Left ventricle myocardium inferior (tissue), 1 donor: ENCODE measurements at regions not wholly inside any gene's neighbourhood (a gene's known extent, or its start where the extent isn't known, plus 50 kb on each side); places are given as distances from the start of the nearest gene placed in this dataset.

Experiments used
- DNase-seq: peaks from one replicate; pipeline ENCODE4 v3.0.0-alpha.2; 2020
- H3K27ac ChIP-seq: fragments of 200-600 bp; replicated peaks from 2 replicates; pipeline ENCODE4 v1.8.0; 2021
- H3K27me3 ChIP-seq: fragments of 200-600 bp; 2 replicates; pipeline ENCODE4 v1.8.0; 2021; ENCODE audit warnings: low read depth
- H3K36me3 ChIP-seq: fragments of 200-600 bp; 2 replicates; pipeline ENCODE4 v1.8.0; 2021
- H3K4me1 ChIP-seq: fragments of 200-600 bp; 2 replicates; pipeline ENCODE4 v1.8.0; 2021
- H3K4me3 ChIP-seq: fragments of 200-600 bp; 2 replicates; pipeline ENCODE4 v1.8.0; 2021; ENCODE audit warnings: mild to moderate bottlenecking, moderate library complexity
- H3K9me3 ChIP-seq: fragments of 200-600 bp; replicated peaks from 2 replicates; pipeline ENCODE4 v1.8.0; 2021
- CTCF ChIP-seq: fragments of 200-600 bp; IDR thresholded peaks from 2 replicates; pipeline ENCODE4 v1.8.0; 2021; ENCODE audit warnings: antibody characterized with exemption, mild to moderate bottlenecking, borderline replicate concordance
- intact Hi-C: fragments of 100-400 bp; cut with micrococcal nuclease; formaldehyde crosslinking; loops from one replicate; pipeline ENCODE4 v1.11.0; 2022
- donor health status: DM: no; HTN: yes; CAD: no; lungs with severe emphysema.

GRCh38 chr22:48422900-48423480 is 1404.7 kb downstream of the BRD1 start:
- H3K9me3 ChIP-seq, result no peaks in the 10 kb centered on the region
- intact Hi-C loops, result no loop called here
- no peak for TF ChIP-seq CTCF
- no peak overlapping the region for H3K27ac ChIP-seq
- no peak for DNase-seq
- no peak overlapping the region for H3K4me3 ChIP-seq
- H3K4me1 ChIP-seq, result no peaks in the 10 kb centered on the region
- peaks cover 88% of the 10 kb centered on the region for H3K27me3 ChIP-seq
- H3K36me3 ChIP-seq, result no peaks in the 10 kb centered on the region

DNA sequence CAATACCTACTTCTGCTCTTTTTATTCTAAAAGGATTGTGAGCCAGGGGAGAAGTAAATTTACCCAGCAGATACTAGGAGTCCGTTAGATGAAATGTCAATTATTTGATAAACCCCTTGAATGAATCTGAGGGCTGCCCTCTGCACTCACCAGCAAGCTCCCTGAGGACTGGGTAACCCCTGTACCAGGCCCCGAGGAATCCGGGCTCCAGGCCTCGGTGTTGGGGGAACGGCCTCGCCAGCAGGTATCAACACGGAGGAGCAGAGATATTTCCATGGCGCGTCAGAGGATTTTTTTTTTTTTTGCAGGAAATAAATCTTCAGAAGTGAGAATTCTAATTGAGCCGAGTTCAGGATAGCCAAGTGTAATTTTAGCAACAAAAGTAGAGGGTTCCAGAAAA is 1408.8 kb downstream of the BRD1 start:
- Histone ChIP-seq H3K9me3 (no peaks in the 10 kb centered on the region), H3K4me1 (no peaks in the 10 kb centered on the region), H3K27ac (no peak overlapping the region), H3K27me3 (peaks cover 89% of the 10 kb centered on the region), H3K4me3 (no peak overlapping the region), H3K36me3 (no peaks in the 10 kb centered on the region)
- intact Hi-C loops, result no loop called here
- TF ChIP-seq CTCF, result no peak
- DNase-seq, result no peak

GRCh38 chr22:48417225-48418070 is 1410.2 kb downstream of the BRD1 start:
- intact Hi-C loops, result no loop called here
- DNase-seq, result no peak
- no peak for TF ChIP-seq CTCF

GRCh38 chr22:48416396-48417224 is 1411.1 kb downstream of the BRD1 start:
- H3K27ac ChIP-seq, result no peak overlapping the region
- intact Hi-C loops, result no loop called here
- no peaks in the 10 kb centered on the region for H3K9me3 ChIP-seq
- peaks cover 97% of the 10 kb centered on the region for H3K27me3 ChIP-seq
- H3K4me1 ChIP-seq, result no peaks in the 10 kb centered on the region
- no peak overlapping the region for H3K4me3 ChIP-seq
- TF ChIP-seq CTCF, result no peak
- no peaks in the 10 kb centered on the region for H3K36me3 ChIP-seq
- no peak for DNase-seq

More at GRCh38 chr22:48417225-48418070, 1410.2 kb downstream of the BRD1 start:
- Histone ChIP-seq H3K4me1 (no peaks in the 10 kb centered on the region), H3K4me3 (no peak overlapping the region), H3K36me3 (no peaks in the 10 kb centered on the region), H3K27ac (no peak overlapping the region), H3K9me3 (no peaks in the 10 kb centered on the region), H3K27me3 (peaks cover 90% of the 10 kb centered on the region)

GRCh38 chr22:48415520-48415919 is 1412.2 kb downstream of the BRD1 start:
- Histone ChIP-seq H3K9me3 (no peaks in the 10 kb centered on the region), H3K4me1 (no peaks in the 10 kb centered on the region), H3K27me3 (peaks cover 99% of the 10 kb centered on the region), H3K27ac (no peak overlapping the region), H3K4me3 (no peak overlapping the region), H3K36me3 (no peaks in the 10 kb centered on the region)
- no peak for TF ChIP-seq CTCF
- no peak for DNase-seq
- intact Hi-C loops, result no loop called here
